HG02884 (cell line): ENCODE measurements at regions not wholly inside any gene's neighbourhood (a gene's known extent, or its start where the extent isn't known, plus 50 kb on each side); places are given as distances from the start of the nearest gene placed in this dataset.

Source experiments
- ATAC-seq: cut with Tn5 transposase; IDR thresholded peaks from one replicate; pipeline ENCODE4 v1.9.1; 2021; ENCODE audit warnings: mild to moderate bottlenecking, moderate library complexity; ENCODE audit not compliant: unreplicated experiment

- ATAC-seq, result no peak
Observed at GRCh38 chr11:130787092-130787616, 129.1 kb downstream of the SNX19 start.

DNA sequence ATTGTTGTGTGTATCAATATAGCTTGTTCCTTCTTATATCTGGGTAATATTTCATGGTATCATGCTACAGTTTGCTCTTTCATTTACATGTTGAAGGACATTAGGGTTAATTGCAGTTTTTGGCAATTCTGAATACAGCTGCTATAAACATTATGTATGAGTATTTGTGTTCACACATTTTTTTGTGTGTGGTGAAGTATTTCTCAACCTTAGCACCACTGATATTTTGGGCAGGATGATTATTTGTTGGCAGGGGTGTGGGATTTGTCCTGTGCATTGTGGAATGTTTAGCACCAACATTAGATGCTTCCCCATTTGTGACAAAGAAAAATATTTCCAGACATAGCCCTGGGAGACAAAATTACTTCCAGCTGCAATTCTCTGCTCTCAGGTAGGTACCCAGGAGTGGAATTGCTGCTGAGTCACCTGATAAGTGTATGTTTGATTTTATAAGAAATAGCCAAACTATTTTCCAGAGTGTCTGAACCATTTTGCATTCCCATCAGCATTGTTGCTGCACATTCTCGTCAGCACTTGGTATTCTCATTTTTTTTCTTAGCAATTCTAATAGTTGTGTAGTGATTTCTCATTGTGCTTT, 128.2 kb downstream of the SNX19 start:
- ATAC-seq, result no peak

GRCh38 chr11:130789056-130789640, 127.1 kb downstream of the SNX19 start:
- no peak for ATAC-seq

DNA sequence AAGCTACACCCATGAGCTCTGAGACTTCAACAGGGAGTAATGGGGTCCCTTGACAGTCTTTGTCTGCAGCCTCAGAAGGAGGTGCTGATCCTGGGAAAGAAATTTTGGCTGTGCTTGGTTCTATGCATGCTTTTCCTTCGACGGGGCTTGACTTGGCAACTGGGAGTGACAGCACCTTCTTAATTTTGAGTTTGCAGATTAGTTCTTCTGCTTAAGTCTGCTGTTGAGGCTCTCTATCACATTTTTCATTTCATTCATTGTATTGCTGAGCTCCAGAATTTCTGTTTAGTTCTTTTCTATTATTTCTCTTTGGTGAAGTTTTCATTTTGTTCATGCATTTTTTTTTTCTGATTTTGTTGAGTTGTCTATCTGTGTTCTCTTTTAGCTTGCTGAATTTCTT, 125.6 kb downstream of the SNX19 start:
- ATAC-seq, result no peak

GRCh38 chr11:130792772-130793171, 123.5 kb downstream of the SNX19 start:
- no peak for ATAC-seq

DNA sequence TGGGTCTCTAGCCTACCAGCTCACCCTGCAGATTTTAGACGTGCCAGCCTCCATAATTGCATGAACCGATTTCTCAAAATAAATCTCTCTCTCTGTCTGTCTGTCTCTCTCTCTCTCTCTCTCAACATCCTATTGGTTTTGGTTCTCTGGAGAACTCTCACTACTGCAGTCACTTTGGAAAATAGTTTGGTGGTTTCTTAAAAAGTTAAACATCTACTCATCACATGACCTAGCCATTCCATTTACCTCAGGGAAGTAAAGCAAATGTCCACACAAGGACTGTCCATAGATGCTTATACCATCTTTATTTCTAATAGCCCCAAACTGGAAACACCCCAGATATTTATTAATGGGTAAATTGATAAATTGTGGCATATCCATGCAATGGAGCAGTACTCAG, 119.5 kb downstream of the SNX19 start:
- no peak for ATAC-seq

DNA sequence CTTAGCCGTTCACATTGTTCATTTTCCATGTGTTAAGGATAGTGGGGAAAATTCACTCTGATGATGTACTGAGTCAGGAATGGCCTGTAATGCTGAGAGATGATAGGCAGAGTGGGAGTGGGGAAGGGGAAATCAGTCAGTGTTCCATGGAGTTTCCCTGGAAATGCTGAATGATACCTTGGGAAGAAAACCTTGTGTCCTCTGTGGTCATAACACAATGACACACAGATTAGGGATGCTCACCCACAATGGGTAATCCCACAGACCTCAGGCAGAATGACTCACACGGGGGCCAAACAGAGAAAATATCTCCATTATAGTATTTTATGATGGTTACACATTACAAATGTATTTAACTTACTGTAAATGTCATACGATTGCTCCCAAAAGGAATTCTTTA, 118.0 kb downstream of the SNX19 start:
- no peak for ATAC-seq

- no peak for ATAC-seq
Observed at GRCh38 chr11:130798801-130799200, 117.5 kb downstream of the SNX19 start.

DNA sequence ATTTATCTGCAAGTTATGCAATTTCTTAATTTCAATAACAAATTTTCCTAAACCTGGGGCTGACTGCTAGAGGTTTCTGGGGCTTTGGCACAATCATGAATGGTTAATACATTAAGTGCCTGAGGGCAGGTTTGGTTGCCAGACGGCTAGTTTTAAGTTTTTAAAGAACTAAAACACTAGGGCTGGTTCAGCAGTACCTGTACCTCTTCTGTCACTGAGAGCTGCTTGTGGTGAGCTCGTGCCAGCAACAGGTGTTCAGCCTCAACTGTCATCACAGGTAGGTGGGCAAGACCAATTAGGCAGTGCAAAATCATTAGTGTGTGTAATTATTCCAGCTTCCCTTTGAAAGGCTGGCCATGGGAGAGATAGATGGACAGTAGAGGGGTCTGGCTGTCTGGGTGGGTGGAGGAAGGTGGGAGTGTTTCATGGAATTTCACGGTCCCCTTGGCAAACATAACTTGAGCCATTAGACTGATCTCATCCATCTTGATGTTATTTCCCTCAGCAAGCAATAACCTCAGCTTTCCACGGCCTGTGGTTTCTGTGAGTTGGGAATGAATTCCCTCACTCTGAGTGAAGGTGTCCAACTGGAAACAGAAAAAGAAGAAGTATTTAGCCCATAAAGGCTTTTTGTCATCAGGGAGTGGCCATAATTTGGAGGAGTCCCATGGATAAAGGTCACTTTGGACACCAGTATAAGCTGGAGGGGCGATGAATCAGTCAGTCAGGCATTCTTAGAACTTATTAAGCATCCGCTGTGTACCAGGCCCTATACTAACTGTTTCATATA, 114.8 kb downstream of the SNX19 start:
- no peak for ATAC-seq

GRCh38 chr11:130802567-130802966, 113.7 kb downstream of the SNX19 start:
- ATAC-seq, result no peak

- no peak for ATAC-seq
Observed at GRCh38 chr11:130804306-130805076, 111.8 kb downstream of the SNX19 start.

- ATAC-seq, result no peak
Observed at GRCh38 chr11:130806746-130807145, 109.5 kb downstream of the SNX19 start.

DNA sequence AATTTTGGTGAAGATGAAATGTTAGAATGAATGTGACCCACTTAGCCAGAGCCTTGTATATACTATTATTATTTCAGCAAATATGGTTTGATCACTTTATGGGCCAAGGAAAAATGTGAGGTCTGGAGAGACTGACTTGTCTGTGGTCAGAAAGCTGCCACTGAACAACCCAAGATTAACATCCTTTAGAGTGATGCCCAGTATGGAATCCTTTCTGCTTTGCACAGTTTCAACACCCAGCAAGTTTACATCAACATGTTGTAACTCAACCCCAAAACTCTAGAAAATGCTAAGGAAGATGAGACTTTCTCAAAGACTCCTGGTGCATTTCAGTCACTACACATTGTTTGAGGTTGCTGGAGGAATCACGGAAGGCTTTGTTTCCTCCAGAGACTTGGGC, 107.7 kb downstream of the SNX19 start:
- no peak for ATAC-seq

GRCh38 chr11:130813196-130813595, 103.1 kb downstream of the SNX19 start:
- ATAC-seq, result no peak

DNA sequence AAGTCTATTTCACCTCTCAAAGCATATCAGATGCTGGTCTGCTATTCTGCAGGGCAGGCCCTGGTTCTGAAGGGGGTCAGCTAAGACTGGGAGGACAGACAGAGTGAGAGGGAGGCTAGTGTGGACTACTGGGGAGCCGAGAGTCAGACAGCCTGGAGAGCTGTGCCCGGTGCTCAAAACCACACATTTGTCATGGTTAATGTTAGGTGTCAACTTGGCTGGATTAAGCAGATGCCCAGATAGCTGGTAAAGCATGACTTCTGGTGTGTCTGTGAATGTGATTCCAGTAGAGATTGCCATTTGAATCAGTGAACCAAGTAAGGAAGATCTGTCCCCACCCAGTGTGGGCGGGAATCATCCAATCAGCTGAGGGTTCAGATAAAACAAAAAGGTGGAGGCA, 102.6 kb downstream of the SNX19 start:
- ATAC-seq, result no peak

DNA sequence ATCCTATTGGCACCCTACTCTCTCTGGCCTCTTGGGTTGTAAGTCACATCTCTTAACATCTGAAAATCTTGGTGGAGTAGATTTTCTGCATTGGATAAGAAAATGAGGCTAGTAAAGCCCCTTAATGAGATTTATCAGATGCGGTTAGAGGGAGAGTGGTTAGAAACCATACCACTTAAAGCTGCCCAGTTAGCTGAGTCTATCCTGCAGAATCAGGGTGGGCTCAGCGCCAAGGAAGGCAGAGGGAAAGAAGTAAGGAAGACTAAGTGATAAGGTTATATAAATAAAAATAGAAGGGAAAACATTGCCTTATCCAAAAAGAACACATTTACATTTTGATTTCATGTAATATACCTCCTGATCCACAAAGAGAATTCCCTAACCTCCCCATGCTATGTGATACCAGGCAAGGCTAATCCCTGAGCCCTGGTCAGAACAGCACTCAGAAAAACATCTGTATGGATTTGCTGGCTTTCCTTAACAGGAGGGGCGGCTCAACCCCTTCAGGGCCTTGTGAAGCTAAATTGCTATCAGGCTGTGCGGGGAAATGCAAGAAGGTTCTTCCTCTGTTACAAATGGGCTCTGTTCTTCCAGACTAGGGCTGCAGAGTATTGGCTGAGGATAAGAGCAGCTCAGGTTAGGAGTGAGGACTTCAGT, 101.7 kb downstream of the SNX19 start:
- ATAC-seq, result no peak

DNA sequence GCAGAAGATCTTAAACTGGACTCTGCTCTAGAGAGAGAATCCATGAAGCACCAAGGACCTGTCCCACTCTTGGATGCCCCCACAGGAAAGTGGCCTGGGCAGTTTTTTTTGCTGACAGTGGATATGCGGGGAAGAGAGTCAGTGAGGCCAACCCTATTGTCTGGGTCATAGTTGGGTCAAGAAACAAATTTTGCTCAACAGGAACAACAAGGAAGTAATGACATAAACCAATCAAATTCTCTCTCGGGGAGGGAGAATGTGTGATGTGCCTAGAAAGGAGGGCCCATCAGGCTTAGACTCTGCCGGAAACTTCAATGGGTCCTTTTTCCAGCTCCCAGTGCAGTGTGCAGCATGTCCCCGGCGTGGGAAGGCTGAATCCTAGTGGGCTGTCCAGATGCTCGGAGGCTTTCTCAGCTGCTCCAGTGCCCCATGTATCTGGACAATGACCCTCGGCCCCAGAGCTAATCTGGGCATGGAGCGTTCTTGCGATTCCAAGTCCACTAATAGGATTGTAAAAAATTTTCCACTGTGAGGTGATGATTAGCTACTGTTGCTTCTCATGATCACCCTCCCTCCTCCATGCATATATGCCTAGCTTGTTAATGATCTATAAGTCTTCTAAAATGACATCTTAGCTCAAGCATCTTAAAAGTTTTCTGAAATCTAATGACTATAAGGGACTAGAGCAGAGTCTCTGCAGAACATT, 101.0 kb downstream of the SNX19 start:
- ATAC-seq, result no peak

DNA sequence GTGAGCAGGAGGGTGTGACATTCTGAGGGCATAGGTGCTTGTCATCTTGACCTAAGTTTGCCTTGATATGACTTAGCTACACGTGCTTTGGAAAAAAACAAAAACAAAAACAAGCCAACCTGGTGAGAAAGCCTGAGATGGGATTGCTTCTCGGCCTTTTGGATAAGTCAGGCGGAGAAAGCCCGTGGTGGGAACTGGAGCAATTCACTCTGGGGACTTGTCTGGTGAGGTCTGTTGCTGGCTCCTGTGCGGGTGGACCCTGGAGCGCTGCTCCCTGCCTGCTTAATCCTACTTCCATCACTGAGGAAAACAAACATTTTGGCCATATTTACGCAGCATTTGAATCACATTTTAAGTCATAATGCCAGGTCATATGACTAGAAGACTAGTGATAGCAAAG, 100.3 kb downstream of the SNX19 start:
- no peak for ATAC-seq

DNA sequence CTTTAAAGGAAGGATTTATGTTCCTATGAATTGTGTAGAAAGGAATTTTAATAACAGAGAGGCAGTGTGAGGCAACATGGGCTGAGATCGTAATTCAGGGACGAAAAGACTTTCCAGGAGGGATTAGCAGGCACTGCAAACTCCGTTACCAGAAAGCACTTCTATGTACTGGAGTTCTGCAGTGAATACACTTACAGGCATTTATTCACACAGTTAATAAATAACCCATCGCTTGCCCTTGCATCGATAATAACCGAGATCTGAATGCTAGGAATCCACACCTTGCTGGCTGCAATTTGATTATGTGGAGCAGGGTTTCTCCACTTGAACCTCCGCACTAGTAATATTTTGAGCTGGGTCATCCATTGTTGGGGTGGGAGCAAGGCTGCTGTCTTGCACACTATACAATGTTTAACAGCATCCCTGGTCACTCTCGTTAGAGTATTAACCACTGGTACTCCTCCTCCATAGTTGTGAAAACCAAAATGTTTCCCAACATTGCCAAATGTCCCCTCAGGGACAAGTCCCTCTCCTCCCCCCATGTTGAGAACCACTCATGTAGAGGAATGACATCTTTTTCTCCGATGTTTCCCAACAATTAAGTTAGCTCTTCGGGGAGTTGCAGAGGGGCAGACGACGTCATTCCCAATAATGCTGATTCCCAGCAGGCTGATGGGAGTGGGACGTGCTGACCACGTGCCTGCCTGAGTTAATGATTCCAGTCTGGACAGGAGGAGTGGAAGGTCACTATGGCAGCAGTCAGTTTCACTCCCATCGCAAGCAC, 99.5 kb downstream of the SNX19 start:
- no peak for ATAC-seq
